Endothelial cell of umbilical vein (primary cell): ENCODE measurements at regions not wholly inside any gene's neighbourhood (a gene's known extent, or its start where the extent isn't known, plus 50 kb on each side); places are given as distances from the start of the nearest gene placed in this dataset.

Source experiments
- BruUV-seq: library from RNA; stranded (reverse); fragments of 400-500 nt; replicated peaks from 2 replicates; lab custom pipeline; 2021; lab: Mats Ljungman, UMichigan
- CTCF ChIA-PET: fragments of 300-600, 350-600 bp; sonication (Branson Sonifier 250); formaldehyde crosslinking; loops from one replicate; lab custom pipeline; 2021; ENCODE audit warnings: antibody characterized with exemption, inconsistent platforms; lab: Charles Lee
- POLR2A ChIA-PET: fragments of 300-600, 350-600 bp; sonication (Branson Sonifier 250); formaldehyde crosslinking; loops from one replicate; lab custom pipeline; 2021; ENCODE audit warnings: antibody characterized with exemption, inconsistent platforms; lab: Charles Lee
- DNase-seq: peaks from one replicate; pipeline ENCODE4 v3.0.0-alpha.2; 2011; ENCODE audit warnings: low read depth, low spot score
- FAIRE-seq: peaks from 2 replicates; lab custom pipeline; 2011; peaks lifted over from hg19 to GRCh38; lab: Jason Lieb, UNC
- H2AFZ ChIP-seq: 2 replicates; pipeline ENCODE4 v1.6.0; 2012; ENCODE audit warnings: low read depth, low read length, control low read depth, inconsistent platforms
- H3K27ac ChIP-seq: 2 replicates; pipeline ENCODE4 v1.5.1; 2011; ENCODE audit warnings: low read depth, mild to moderate bottlenecking, control low read depth, low read length, moderate library complexity; ENCODE audit not compliant: insufficient read depth
- H3K27me3 ChIP-seq, 2 experiments: 2 replicates each; pipeline versions ENCODE4 v1.6.0 to v1.6.1; 2011; ENCODE audit warnings: low read length in 2 of 2, mixed read lengths in 1 of 2; ENCODE audit not compliant: control insufficient read depth in 2 of 2, insufficient read depth in 2 of 2
- H3K36me3 ChIP-seq, 2 experiments: 2 replicates in 1 of 2; 3 replicates in 1 of 2; pipeline ENCODE4 v1.5.1; 2011; ENCODE audit warnings: low read length in 2 of 2, mild to moderate bottlenecking in 1 of 2, moderate library complexity in 1 of 2; ENCODE audit not compliant: control insufficient read depth in 2 of 2, insufficient read depth in 2 of 2; ENCODE audit errors: extremely low read depth in 1 of 2
- H3K4me1 ChIP-seq: 3 replicates; pipeline ENCODE4 v1.5.1; 2011; ENCODE audit warnings: mild to moderate bottlenecking, low read length; ENCODE audit not compliant: control insufficient read depth, insufficient read depth; ENCODE audit errors: extremely low read depth
- H3K4me2 ChIP-seq: 2 replicates; pipeline ENCODE4 v1.6.1; 2011; ENCODE audit warnings: low read length, control low read depth, mixed read lengths; ENCODE audit not compliant: insufficient read depth
- H3K4me3 ChIP-seq, 3 experiments: fragments of 200-600 bp in 1 of 3; sonication (generic), shearing (Covaris generic) in 1 of 3; replicated peaks in 1 of 3; 2 replicates each; pipeline ENCODE4 v1.5.1; 2011 to 2016; ENCODE audit warnings: control low read depth in 3 of 3, low read length in 3 of 3, mild to moderate bottlenecking in 2 of 3, inconsistent platforms in 1 of 3, low read depth in 1 of 3, moderate library complexity in 1 of 3; ENCODE audit not compliant: insufficient read depth in 1 of 3
- H3K79me2 ChIP-seq: 2 replicates; pipeline ENCODE4 v1.6.0; 2012; ENCODE audit warnings: low read length, inconsistent platforms; ENCODE audit not compliant: control insufficient read depth, insufficient read depth
- H3K9ac ChIP-seq: replicated peaks from 2 replicates; pipeline ENCODE3; 2011; ENCODE audit warnings: low read length, control low read depth; ENCODE audit not compliant: insufficient read depth; ENCODE audit errors: extremely low read depth
- H3K9me1 ChIP-seq: replicated peaks from 3 replicates; pipeline ENCODE4 v1.6.0; 2011; ENCODE audit warnings: mild to moderate bottlenecking, low read length; ENCODE audit not compliant: control insufficient read depth, insufficient read depth; ENCODE audit errors: extremely low read depth
- H3K9me3 ChIP-seq: replicated peaks from 2 replicates; pipeline ENCODE4 v1.5.1; 2012; ENCODE audit warnings: low read length, inconsistent platforms; ENCODE audit not compliant: control insufficient read depth, insufficient read depth
- H4K20me1 ChIP-seq: replicated peaks from 2 replicates; pipeline ENCODE3; 2011; ENCODE audit warnings: mild to moderate bottlenecking, low read length; ENCODE audit not compliant: control insufficient read depth, insufficient read depth; ENCODE audit errors: extremely low read depth
- EZH2 ChIP-seq: IDR thresholded peaks from 2 replicates; pipeline ENCODE4 v1.6.1; 2012; ENCODE audit warnings: borderline replicate concordance, low read depth, mild to moderate bottlenecking, moderate library complexity, low read length, inconsistent platforms; ENCODE audit not compliant: severe bottlenecking
- FOS ChIP-seq: IDR thresholded peaks from 2 replicates; pipeline ENCODE4 v1.6.1; 2011; ENCODE audit warnings: mild to moderate bottlenecking, low read length, moderate library complexity, borderline replicate concordance; ENCODE audit not compliant: insufficient read depth
- GATA2 ChIP-seq: IDR thresholded peaks from 2 replicates; pipeline ENCODE4 v1.7.0; 2011; ENCODE audit warnings: low read depth, mild to moderate bottlenecking, moderate library complexity, mixed read lengths, low read length; ENCODE audit not compliant: insufficient read length, insufficient read depth
- JUN ChIP-seq: IDR thresholded peaks from 2 replicates; pipeline ENCODE4 v1.6.1; 2011; ENCODE audit warnings: borderline replicate concordance, low read depth; ENCODE audit not compliant: insufficient read length, insufficient read depth
- MYC ChIP-seq: IDR thresholded peaks from one replicate; pipeline ENCODE4 v1.6.1; 2011; ENCODE audit warnings: mild to moderate bottlenecking, low read depth, low read length
- POLR2A ChIP-seq: IDR thresholded peaks from 2 replicates; pipeline ENCODE4 v1.6.1; 2012; ENCODE audit warnings: low read depth, mild to moderate bottlenecking, control low read depth, low read length
- POLR2AphosphoS5 ChIP-seq: IDR thresholded peaks from 2 replicates; pipeline ENCODE4 v1.6.1; 2012; ENCODE audit warnings: low read depth, mild to moderate bottlenecking, control low read depth, low read length, moderate library complexity; ENCODE audit not compliant: insufficient read depth
- dilution Hi-C: fragments of 300-500 bp; cut with MboI; formaldehyde crosslinking; loops from one replicate; pipeline ENCODE4 v1.15.0; 2019; ENCODE audit warnings: low sequenced_read_pairs; ENCODE audit not compliant: extremely low pct_ligation_motif_present
- intact Hi-C: fragments of 100-400 bp; cut with micrococcal nuclease; formaldehyde crosslinking; loops from one replicate; pipeline ENCODE4 v1.10.0; 2022
- TF ChIP-seq, protein P1 (sequence below), 2 donors: IDR thresholded peaks; 1 replicate in 1 of 2; 2 replicates in 1 of 2; pipeline ENCODE4 v1.5.1; 2011; ENCODE audit warnings: low read length in 2 of 2, mild to moderate bottlenecking in 2 of 2, moderate library complexity in 2 of 2, control low read depth in 1 of 2, inconsistent platforms in 1 of 2, low read depth in 1 of 2; ENCODE audit not compliant: insufficient read depth in 1 of 2; ENCODE audit errors: extremely low read depth in 1 of 2
- TF ChIP-seq, protein P2 (sequence below): IDR thresholded peaks from 2 replicates; pipeline ENCODE4 v1.6.1; 2011; ENCODE audit not compliant: insufficient read depth, insufficient read length

DNA sequence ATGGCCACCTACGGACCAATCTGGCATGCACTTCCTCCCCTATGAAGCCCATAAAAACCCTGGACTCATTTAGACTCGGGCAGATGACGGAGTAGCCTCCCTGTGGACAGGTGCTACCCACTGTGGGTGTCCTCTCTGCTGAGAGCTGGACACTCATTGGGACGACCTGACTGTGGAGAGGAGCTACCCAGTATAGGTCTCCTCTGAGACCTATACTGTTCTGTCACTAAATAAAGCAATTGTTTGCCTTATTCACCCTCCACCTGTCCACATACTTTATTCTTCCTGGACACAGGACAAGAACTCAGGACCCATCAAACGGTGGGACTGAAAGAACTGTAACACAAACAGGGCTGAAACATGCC is 53.3 kb upstream of the CADM2 start:
- intact Hi-C loops, result no loop called here
- Histone ChIP-seq H4K20me1 (no peaks in the 10 kb centered on the region), H3K79me2 (no peaks in the 10 kb centered on the region), H3K4me2 (no peak overlapping the region), H2AFZ (no peak overlapping the region), H3K9me3 (no peaks in the 10 kb centered on the region), H3K36me3 (no peaks in the 10 kb centered on the region), H3K4me3 (no peak overlapping the region), H3K27ac (no peak overlapping the region), H3K27me3 (no peaks in the 10 kb centered on the region), H3K4me1 (no peaks in the 10 kb centered on the region), H3K9me1 (no peaks in the 10 kb centered on the region), H3K9ac (no peak overlapping the region)
- no peak for DNase-seq
- FAIRE-seq, result no peak
- dilution Hi-C loops, result no loop called here
- no TSS peak for BruUV-seq
- ChIA-PET POLR2A (no interaction called here), CTCF (no interaction called here)
- TF ChIP-seq, protein P1, sequence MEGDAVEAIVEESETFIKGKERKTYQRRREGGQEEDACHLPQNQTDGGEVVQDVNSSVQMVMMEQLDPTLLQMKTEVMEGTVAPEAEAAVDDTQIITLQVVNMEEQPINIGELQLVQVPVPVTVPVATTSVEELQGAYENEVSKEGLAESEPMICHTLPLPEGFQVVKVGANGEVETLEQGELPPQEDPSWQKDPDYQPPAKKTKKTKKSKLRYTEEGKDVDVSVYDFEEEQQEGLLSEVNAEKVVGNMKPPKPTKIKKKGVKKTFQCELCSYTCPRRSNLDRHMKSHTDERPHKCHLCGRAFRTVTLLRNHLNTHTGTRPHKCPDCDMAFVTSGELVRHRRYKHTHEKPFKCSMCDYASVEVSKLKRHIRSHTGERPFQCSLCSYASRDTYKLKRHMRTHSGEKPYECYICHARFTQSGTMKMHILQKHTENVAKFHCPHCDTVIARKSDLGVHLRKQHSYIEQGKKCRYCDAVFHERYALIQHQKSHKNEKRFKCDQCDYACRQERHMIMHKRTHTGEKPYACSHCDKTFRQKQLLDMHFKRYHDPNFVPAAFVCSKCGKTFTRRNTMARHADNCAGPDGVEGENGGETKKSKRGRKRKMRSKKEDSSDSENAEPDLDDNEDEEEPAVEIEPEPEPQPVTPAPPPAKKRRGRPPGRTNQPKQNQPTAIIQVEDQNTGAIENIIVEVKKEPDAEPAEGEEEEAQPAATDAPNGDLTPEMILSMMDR (IDR thresholded peaks at IDR 0.05; ENCODE audit: extremely low read depth in 1 of 2, insufficient read depth in 1 of 2, low read depth in 1 of 2, low read length in 2 of 2), result no peak
- no peak for TF ChIP-seq GATA2
- TF ChIP-seq EZH2, result no peak
- TF ChIP-seq POLR2AphosphoS5, result no peak
- no peak for TF ChIP-seq MYC

DNA sequence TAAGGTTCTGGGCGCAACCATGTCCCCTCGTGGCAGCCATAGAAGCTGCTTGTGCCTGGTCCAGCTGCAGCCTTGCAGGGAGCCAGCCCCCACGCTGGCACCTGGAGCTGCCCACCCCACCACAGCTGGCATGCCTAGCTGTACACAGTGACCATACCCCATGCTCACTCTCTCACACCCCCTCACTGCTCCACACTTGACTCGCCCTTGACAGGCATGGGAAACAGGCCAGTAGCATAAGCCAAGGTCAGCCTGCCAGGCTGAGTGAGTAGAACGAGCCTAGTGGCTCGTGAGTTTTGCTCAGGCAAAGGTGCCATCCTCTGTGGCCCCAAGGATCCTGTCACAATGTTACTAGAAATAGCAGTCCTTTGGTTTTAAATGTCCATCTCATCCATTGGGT is 52.7 kb upstream of the CADM2 start:
- H3K9me3 ChIP-seq, result no peaks in the 10 kb centered on the region
- H4K20me1 ChIP-seq, result no peaks in the 10 kb centered on the region
- H3K36me3 ChIP-seq, result no peaks in the 10 kb centered on the region
- H3K4me3 ChIP-seq, result no peak overlapping the region
- POLR2A ChIA-PET, result no interaction called here
- H3K9me1 ChIP-seq, result no peaks in the 10 kb centered on the region
- H3K4me2 ChIP-seq, result no peak overlapping the region
- no peak overlapping the region for H3K9ac ChIP-seq
- no peaks in the 10 kb centered on the region for H3K4me1 ChIP-seq
- DNase-seq (no peak), FAIRE-seq (no peak)
- BruUV-seq, result no TSS peak
- TF ChIP-seq POLR2AphosphoS5, result no peak
- TF ChIP-seq POLR2A, result no peak
- TF ChIP-seq, protein P2, sequence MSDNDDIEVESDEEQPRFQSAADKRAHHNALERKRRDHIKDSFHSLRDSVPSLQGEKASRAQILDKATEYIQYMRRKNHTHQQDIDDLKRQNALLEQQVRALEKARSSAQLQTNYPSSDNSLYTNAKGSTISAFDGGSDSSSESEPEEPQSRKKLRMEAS, result no peak
- TF ChIP-seq MYC, result no peak
- no peak for TF ChIP-seq JUN
- TF ChIP-seq GATA2, result no peak
- TF ChIP-seq FOS, result no peak
- TF ChIP-seq, protein P1 (IDR thresholded peaks at IDR 0.05; ENCODE audit: extremely low read depth in 1 of 2, insufficient read depth in 1 of 2, low read depth in 1 of 2, low read length in 2 of 2), result no peak
- TF ChIP-seq EZH2, result no peak
- intact Hi-C loops, result no loop called here
- no peaks in the 10 kb centered on the region for H3K79me2 ChIP-seq
- H3K27ac ChIP-seq, result no peak overlapping the region
- no peaks in the 10 kb centered on the region for H3K27me3 ChIP-seq
- no peak overlapping the region for H2AFZ ChIP-seq
- CTCF ChIA-PET, result no interaction called here
- dilution Hi-C loops, result no loop called here
